ACC112 (cell line): ENCODE measurements at regions not wholly inside any gene's neighbourhood (a gene's known extent, or its start where the extent isn't known, plus 50 kb on each side); places are given as distances from the start of the nearest gene placed in this dataset.

ENCODE experiments used
- H2AFZ ChIP-seq: fragments of 200-600 bp; sonication (generic); one replicate; pipeline ENCODE4 v1.6.0; 2017; ENCODE audit warnings: antibody characterized with exemption, low read length; ENCODE audit not compliant: unreplicated experiment
- H3K27ac ChIP-seq: fragments of 200-600 bp; sonication (generic); 2 replicates; pipeline ENCODE4 v1.5.1; 2014; ENCODE audit warnings: low read depth, mild to moderate bottlenecking, antibody characterized with exemption, low read length, moderate library complexity
- H3K27me3 ChIP-seq: fragments of 200-600 bp; sonication (generic); 2 replicates; pipeline ENCODE4 v1.6.1; 2014; ENCODE audit warnings: mild to moderate bottlenecking, antibody characterized with exemption, low read length, moderate library complexity, mixed read lengths; ENCODE audit not compliant: insufficient read depth
- H3K36me3 ChIP-seq: fragments of 200-600 bp; sonication (generic); 2 replicates; pipeline ENCODE4 v1.6.1; 2016; ENCODE audit warnings: mild to moderate bottlenecking, antibody characterized with exemption, low read length, moderate library complexity, mixed read lengths; ENCODE audit not compliant: insufficient read depth
- H3K4me1 ChIP-seq: fragments of 200-600 bp; sonication (generic); one replicate; pipeline ENCODE4 v1.6.1; 2016; ENCODE audit warnings: low read length, mixed read lengths; ENCODE audit not compliant: insufficient read depth, unreplicated experiment, control insufficient read depth
- H3K4me3 ChIP-seq: fragments of 200-600 bp; sonication (generic); 2 replicates; pipeline ENCODE4 v1.5.1; 2014; ENCODE audit warnings: mild to moderate bottlenecking, low read depth, low read length
- H3K79me2 ChIP-seq: fragments of 200-600 bp; sonication (generic); one replicate; pipeline ENCODE4 v1.6.0; 2016; ENCODE audit warnings: low read length; ENCODE audit not compliant: control insufficient read depth, unreplicated experiment, insufficient read depth

DNA sequence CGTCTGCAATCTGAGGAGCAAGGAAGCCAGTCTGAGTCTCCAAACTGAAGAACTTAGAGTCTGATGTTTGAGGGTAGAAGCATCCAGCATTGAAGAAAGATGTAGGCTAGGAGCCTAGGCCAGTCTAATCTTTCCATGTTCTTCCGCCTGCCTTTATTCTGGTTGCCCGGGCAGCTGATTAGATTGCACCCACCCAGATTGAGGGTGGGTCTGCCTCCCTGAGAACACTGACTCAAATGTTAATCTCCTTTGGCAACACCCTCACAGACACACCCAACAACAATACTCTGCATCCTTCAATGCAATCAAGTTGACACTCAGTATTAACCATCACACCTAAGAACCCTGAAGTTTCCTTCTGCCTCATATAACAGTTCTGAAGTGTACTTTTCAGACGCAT is 350.1 kb downstream of the RFPL4B start:
- no peak overlapping the region for H3K4me3 ChIP-seq
- no peak overlapping the region for H2AFZ ChIP-seq
- no peak overlapping the region for H3K27ac ChIP-seq
- no peaks in the 10 kb centered on the region for H3K79me2 ChIP-seq
- H3K27me3 ChIP-seq = no peaks in the 10 kb centered on the region
- H3K36me3 ChIP-seq = no peaks in the 10 kb centered on the region
- no peaks in the 10 kb centered on the region for H3K4me1 ChIP-seq

DNA sequence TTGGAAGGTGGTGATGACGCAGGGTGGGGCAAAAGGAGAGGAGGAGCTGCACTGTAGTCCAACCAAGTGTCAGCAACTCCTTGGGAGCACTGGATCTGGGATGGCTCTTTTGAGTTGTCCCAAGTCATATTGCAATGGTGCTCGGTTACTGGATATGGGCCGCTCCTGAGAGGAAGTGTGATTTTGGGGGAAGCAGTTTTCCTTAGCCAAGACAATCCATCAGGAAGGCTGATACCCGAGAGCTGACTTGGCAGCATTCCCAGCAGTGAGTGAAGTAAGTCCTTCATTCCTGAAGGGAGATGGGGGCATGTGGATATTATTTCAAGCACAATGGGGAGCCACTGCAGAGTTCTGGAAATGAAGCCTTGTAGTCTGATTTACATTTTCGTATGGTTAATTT is 354.1 kb downstream of the RFPL4B start:
- no peaks in the 10 kb centered on the region for H3K4me1 ChIP-seq
- no peaks in the 10 kb centered on the region for H3K36me3 ChIP-seq
- H3K4me3 ChIP-seq = no peak overlapping the region
- no peak overlapping the region for H3K27ac ChIP-seq
- no peaks in the 10 kb centered on the region for H3K27me3 ChIP-seq
- H3K79me2 ChIP-seq = no peaks in the 10 kb centered on the region
- no peak overlapping the region for H2AFZ ChIP-seq

DNA sequence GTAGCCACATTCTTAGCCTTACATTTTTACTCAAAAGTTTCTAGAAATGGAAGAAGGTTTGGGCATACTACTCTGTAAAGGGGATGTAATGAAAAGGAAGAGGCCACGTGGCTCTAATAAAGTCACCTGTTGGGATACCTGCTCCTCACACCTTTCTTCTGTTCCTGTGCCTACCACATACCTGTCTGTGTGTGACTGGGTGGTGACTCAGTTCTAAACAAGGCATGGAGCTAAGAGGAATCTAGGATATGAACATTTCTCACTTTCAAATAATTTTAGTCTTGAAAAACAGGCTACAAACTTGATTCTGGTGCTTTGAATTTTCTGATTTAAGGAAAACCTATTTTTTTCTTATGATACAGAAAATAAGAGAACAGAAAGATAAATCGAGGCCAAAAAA is 363.6 kb downstream of the RFPL4B start:
- Histone ChIP-seq H3K79me2 (no peaks in the 10 kb centered on the region), H3K36me3 (no peaks in the 10 kb centered on the region), H3K4me1 (no peaks in the 10 kb centered on the region), H3K4me3 (no peak overlapping the region), H2AFZ (no peak overlapping the region), H3K27ac (no peak overlapping the region), H3K27me3 (no peaks in the 10 kb centered on the region)

DNA sequence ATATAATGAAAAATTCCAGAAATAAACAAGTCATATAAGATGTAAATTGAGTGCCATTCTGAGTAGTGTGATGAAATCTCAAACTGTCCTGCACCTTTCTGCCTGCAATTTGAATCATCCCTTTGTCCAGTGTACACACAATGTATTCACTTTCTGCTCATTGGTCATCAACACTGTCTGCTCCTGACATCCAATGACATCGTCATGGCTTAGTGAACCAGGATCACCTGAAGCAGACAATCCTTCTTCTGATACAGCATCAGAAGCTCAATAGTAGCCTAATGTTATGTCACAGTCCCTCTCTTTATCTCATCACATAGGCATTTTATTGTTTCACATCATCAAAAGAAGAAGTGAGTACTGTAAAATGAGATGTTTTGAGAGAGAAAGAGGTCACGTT is 366.3 kb downstream of the RFPL4B start:
- Histone ChIP-seq H3K4me1 (peaks cover 3% of the 10 kb centered on the region), H3K79me2 (no peaks in the 10 kb centered on the region), H3K27ac (no peak overlapping the region), H2AFZ (no peak overlapping the region), H3K4me3 (no peak overlapping the region), H3K27me3 (no peaks in the 10 kb centered on the region), H3K36me3 (no peaks in the 10 kb centered on the region)

DNA sequence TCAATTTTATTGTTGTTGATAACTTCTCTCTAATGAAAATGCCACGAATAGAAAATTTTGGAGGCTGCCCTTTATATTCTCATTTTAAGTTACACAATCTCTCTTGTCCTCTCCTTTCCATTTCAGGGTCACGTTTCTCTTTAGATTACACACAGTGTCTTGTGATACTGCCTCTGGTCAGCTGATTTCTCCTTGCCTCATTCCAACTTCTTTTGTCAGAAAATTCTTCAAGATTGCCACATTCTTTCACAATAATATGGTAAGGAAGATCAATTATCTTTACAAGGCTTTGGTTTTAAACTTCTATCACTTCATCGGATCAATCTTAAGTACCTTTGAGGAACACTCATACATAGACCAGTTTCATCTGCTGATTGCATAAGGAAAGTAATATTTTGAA is 370.3 kb downstream of the RFPL4B start:
- H3K79me2 ChIP-seq = no peaks in the 10 kb centered on the region
- H3K27ac ChIP-seq = no peak overlapping the region
- no peak overlapping the region for H2AFZ ChIP-seq
- H3K4me1 ChIP-seq = peaks cover 3% of the 10 kb centered on the region
- H3K4me3 ChIP-seq = no peak overlapping the region
- no peaks in the 10 kb centered on the region for H3K36me3 ChIP-seq
- H3K27me3 ChIP-seq = no peaks in the 10 kb centered on the region

DNA sequence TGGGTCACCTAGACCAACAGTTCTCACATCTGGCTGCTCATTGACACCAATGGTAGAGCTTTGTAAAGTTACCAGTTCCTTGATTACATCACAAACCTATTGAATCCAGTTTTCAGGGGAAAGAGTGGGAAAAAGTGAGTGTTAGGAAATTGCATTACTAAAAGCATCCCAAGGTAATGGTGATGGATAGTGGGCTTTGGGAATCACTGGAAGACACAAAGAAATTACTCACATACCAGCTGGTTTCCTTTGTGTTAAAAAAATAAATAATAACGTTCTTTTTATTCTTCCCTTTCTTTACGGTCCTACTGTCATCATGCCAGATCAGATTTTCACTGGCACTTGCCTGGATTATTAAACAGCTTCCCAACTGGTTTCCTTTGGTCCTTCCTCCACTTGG is 370.7 kb downstream of the RFPL4B start:
- H3K4me1 ChIP-seq = peaks cover 3% of the 10 kb centered on the region
- H3K27me3 ChIP-seq = no peaks in the 10 kb centered on the region
- no peak overlapping the region for H2AFZ ChIP-seq
- no peak overlapping the region for H3K4me3 ChIP-seq
- H3K79me2 ChIP-seq = no peaks in the 10 kb centered on the region
- H3K36me3 ChIP-seq = no peaks in the 10 kb centered on the region
- H3K27ac ChIP-seq = no peak overlapping the region

DNA sequence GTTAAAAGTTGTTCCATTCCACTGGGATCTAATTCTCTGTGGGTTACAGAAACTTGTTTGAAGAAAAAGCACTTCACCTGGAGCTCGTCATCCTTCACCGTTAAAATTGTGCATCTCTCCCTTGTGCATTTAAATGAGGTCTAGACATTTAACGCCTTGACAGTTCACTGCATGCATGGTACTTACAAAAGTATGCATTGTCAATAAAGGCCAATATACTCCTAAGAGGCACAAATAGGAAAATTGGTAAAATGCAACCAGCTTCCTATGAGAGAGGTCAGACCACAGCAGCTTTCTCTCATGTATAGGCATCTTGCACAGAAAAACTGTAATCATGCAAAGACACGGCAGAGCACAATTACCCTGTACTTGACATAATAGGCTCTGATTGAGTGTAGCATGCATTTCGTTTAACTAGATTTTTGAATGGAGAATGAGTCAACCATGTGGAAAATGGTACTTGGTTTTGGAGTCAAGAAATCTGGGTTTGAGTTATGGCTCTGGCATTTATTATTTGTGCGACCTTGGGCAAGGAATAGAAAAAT is 378.5 kb downstream of the RFPL4B start:
- H3K36me3 ChIP-seq = no peaks in the 10 kb centered on the region
- H3K79me2 ChIP-seq = no peaks in the 10 kb centered on the region
- no peak overlapping the region for H2AFZ ChIP-seq
- H3K27ac ChIP-seq = no peak overlapping the region
- H3K4me3 ChIP-seq = no peak overlapping the region
- no peaks in the 10 kb centered on the region for H3K27me3 ChIP-seq
- H3K4me1 ChIP-seq = no peaks in the 10 kb centered on the region

DNA sequence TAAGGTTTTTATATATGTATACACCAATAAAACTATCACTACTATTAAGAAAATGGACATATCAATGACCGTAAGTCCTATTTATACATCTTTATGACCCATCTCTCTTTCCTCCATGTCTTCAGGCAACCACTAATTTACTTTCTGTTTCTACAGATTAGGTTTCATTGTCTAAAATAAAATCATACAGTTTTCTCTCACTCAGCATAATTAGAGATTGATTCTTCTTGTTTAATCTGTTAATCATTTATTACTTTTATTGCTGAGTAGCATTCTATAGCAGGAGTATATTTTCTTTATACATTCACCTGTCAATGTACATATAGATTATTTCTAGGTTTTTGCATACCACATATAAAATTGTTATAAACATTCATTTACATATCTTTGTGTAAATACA is 388.0 kb downstream of the RFPL4B start:
- H3K27me3 ChIP-seq = no peaks in the 10 kb centered on the region
- H3K27ac ChIP-seq = no peak overlapping the region
- H2AFZ ChIP-seq = no peak overlapping the region
- no peak overlapping the region for H3K4me3 ChIP-seq
- no peaks in the 10 kb centered on the region for H3K36me3 ChIP-seq
- H3K79me2 ChIP-seq = no peaks in the 10 kb centered on the region
- no peaks in the 10 kb centered on the region for H3K4me1 ChIP-seq

DNA sequence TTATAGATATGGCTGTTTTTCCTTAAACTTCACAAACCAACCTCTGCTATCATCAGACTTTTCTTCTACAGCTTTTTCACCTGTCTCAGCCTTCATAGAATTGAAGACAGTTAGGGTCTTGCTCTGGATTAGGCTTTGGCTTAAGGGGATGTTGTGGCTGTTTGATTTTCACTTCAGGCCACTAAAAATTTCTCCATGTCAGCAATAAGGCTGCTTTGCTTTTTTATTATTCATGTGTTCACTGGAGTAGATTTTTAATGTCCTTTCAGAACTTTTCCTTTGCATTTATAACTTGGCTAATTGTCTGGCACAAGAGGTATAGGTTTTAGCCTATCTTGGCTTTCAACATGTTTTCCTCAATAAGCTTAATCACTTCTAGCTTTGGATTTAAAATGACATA is 392.6 kb downstream of the RFPL4B start:
- Histone ChIP-seq H3K4me3 (no peak overlapping the region), H3K27me3 (no peaks in the 10 kb centered on the region), H3K36me3 (no peaks in the 10 kb centered on the region), H2AFZ (no peak overlapping the region), H3K27ac (no peak overlapping the region), H3K79me2 (no peaks in the 10 kb centered on the region), H3K4me1 (no peaks in the 10 kb centered on the region)

DNA sequence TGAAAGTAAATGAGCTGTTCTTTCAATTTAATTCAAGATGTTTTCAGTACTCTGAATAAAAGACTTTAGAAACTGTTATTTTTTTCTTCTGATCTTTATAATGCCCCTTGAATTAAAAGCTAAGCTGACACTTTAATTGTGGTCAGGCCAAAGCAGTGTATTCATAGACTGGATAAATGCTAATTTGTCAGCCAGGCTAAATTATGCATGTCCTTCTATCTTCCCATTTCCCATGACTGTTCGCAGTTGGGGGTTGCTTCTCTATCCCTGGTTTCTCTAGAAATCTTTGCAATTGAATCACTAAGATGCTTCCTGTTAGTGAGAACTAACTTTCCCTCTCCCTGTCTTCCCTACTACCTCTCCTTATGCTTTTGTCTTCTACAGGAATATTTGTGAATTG is 396.2 kb downstream of the RFPL4B start:
- no peaks in the 10 kb centered on the region for H3K79me2 ChIP-seq
- H3K36me3 ChIP-seq = no peaks in the 10 kb centered on the region
- no peak overlapping the region for H3K4me3 ChIP-seq
- H3K27me3 ChIP-seq = no peaks in the 10 kb centered on the region
- no peaks in the 10 kb centered on the region for H3K4me1 ChIP-seq
- no peak overlapping the region for H2AFZ ChIP-seq
- H3K27ac ChIP-seq = no peak overlapping the region

DNA sequence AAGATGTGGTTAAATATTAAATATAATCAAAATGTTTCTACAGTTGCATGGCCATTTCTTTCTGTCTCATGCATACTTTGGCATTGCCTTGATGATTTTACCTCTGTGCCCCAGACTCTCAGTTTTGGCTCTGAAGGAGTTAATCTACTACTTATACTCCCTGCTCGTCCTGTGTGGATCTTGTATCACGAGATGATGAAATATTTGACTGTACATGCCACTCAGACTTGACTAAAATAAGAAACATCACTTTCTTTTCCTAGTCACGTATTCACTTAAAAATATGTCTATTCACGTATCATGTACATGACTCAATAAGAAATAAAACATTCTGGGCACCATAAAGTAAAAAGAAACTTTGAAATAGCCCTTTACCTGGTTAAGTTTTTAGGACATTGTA is 397.7 kb downstream of the RFPL4B start:
- Histone ChIP-seq H3K27me3 (no peaks in the 10 kb centered on the region), H3K79me2 (no peaks in the 10 kb centered on the region), H2AFZ (no peak overlapping the region), H3K36me3 (no peaks in the 10 kb centered on the region), H3K4me3 (no peak overlapping the region; the same call in 1 of the 2 replicates), H3K27ac (no peak overlapping the region), H3K4me1 (no peaks in the 10 kb centered on the region)
